ENCODE measurements at regions not wholly inside any gene's neighbourhood (a gene's known extent, or its start where the extent isn't known, plus 50 kb on each side); places are given as distances from the start of the nearest gene placed in this dataset.
"Not testable (repeated sequence)": the region's sequence is repeated elsewhere in the genome, so short reads cannot be mapped to it uniquely, and the experiment has no call there.

- H3K4me3 Mint-ChIP-seq; H3K9me3 Mint-ChIP-seq; CTCF ChIA-PET; POLR2A ChIA-PET; H3K36me3 Mint-ChIP-seq; intact Hi-C loops (cut with micrococcal nuclease); H3K4me1 Mint-ChIP-seq (ENCODE audit: low read depth); H3K27me3 Mint-ChIP-seq; H3K27ac Mint-ChIP-seq; DNase-seq: not testable (repeated sequence)
These were observed 165.8 kb upstream of the COPS8 start for GRCh38 chr2:236919801-236920379.

- CTCF ChIA-PET: no interaction called here
- Mint-ChIP-seq H3K27me3 (peaks cover 8% of the 10 kb centered on the region), H3K4me3 (no peak overlapping the region)
These were observed 163.6 kb upstream of the COPS8 start for GRCh38 chr2:236922061-236922460.

GRCh38 chr2:236928380-236929037 is 157.2 kb upstream of the COPS8 start:
- CTCF ChIA-PET: no interaction called here
- no peaks in the 10 kb centered on the region for H3K36me3 Mint-ChIP-seq
- peaks cover 9% of the 10 kb centered on the region for H3K27me3 Mint-ChIP-seq
- H3K27ac Mint-ChIP-seq: no peak overlapping the region
- POLR2A ChIA-PET: no interaction called here
- DNase-seq: no peak
- H3K4me1 Mint-ChIP-seq (ENCODE audit: low read depth): no peaks in the 10 kb centered on the region
- no peak overlapping the region for H3K4me3 Mint-ChIP-seq
- no peaks in the 10 kb centered on the region for H3K9me3 Mint-ChIP-seq
- intact Hi-C loops (cut with micrococcal nuclease): no loop called here

More at GRCh38 chr2:236922061-236922460, 163.6 kb upstream of the COPS8 start:
- POLR2A ChIA-PET: no interaction called here
- DNase-seq: no peak
- no peak overlapping the region for H3K27ac Mint-ChIP-seq
- no peaks in the 10 kb centered on the region for H3K36me3 Mint-ChIP-seq
- H3K4me1 Mint-ChIP-seq (ENCODE audit: low read depth): no peaks in the 10 kb centered on the region
- intact Hi-C loops (cut with micrococcal nuclease): no loop called here
- no peaks in the 10 kb centered on the region for H3K9me3 Mint-ChIP-seq

GRCh38 chr2:236932831-236933361 is 152.8 kb upstream of the COPS8 start:
- H3K27ac Mint-ChIP-seq: no peak overlapping the region
- no peak for DNase-seq
- H3K4me3 Mint-ChIP-seq: no peak overlapping the region
- H3K27me3 Mint-ChIP-seq: peaks cover 8% of the 10 kb centered on the region
- no peaks in the 10 kb centered on the region for H3K9me3 Mint-ChIP-seq
- H3K4me1 Mint-ChIP-seq (ENCODE audit: low read depth): no peaks in the 10 kb centered on the region
- H3K36me3 Mint-ChIP-seq: no peaks in the 10 kb centered on the region
- CTCF ChIA-PET: no interaction called here
- intact Hi-C loops (cut with micrococcal nuclease): no loop called here
- POLR2A ChIA-PET: no interaction called here

- intact Hi-C loops (cut with micrococcal nuclease): no loop called here
- CTCF ChIA-PET: no interaction called here
- peaks cover 3% of the 10 kb centered on the region for H3K27me3 Mint-ChIP-seq
- no peak overlapping the region for H3K4me3 Mint-ChIP-seq
- no peaks in the 10 kb centered on the region for H3K36me3 Mint-ChIP-seq
- POLR2A ChIA-PET: no interaction called here
- H3K27ac Mint-ChIP-seq: no peak overlapping the region
- no peaks in the 10 kb centered on the region for H3K4me1 Mint-ChIP-seq (ENCODE audit: low read depth)
- no peaks in the 10 kb centered on the region for H3K9me3 Mint-ChIP-seq
- DNase-seq: no peak
These were observed 151.5 kb upstream of the COPS8 start for GRCh38 chr2:236934166-236934565.

- CTCF ChIA-PET: no interaction called here
- Mint-ChIP-seq H3K9me3 (no peaks in the 10 kb centered on the region), H3K27me3 (peaks cover 3% of the 10 kb centered on the region), H3K4me1 (ENCODE audit: low read depth) (no peaks in the 10 kb centered on the region), H3K36me3 (no peaks in the 10 kb centered on the region), H3K27ac (no peak overlapping the region), H3K4me3 (no peak overlapping the region)
- intact Hi-C loops (cut with micrococcal nuclease): no loop called here
- POLR2A ChIA-PET: no interaction called here
- DNase-seq: no peak
These were observed 151.0 kb upstream of the COPS8 start for GRCh38 chr2:236934656-236935055.

- no peak overlapping the region for H3K4me3 Mint-ChIP-seq
- no peaks in the 10 kb centered on the region for H3K4me1 Mint-ChIP-seq (ENCODE audit: low read depth)
- H3K27me3 Mint-ChIP-seq: peaks cover 3% of the 10 kb centered on the region
- ChIA-PET POLR2A (no interaction called here), CTCF (no interaction called here)
- no peak overlapping the region for H3K27ac Mint-ChIP-seq
- H3K36me3 Mint-ChIP-seq: no peaks in the 10 kb centered on the region
- no peaks in the 10 kb centered on the region for H3K9me3 Mint-ChIP-seq
- DNase-seq: no peak
- intact Hi-C loops (cut with micrococcal nuclease): no loop called here
These were observed 150.6 kb upstream of the COPS8 start for GRCh38 chr2:236935083-236935482.

GRCh38 chr2:236935631-236936445 is 149.9 kb upstream of the COPS8 start:
- DNase-seq: no peak
- CTCF ChIA-PET: no interaction called here
- Mint-ChIP-seq H3K4me1 (ENCODE audit: low read depth) (no peaks in the 10 kb centered on the region), H3K27me3 (peaks cover 3% of the 10 kb centered on the region), H3K36me3 (no peaks in the 10 kb centered on the region), H3K4me3 (no peak overlapping the region), H3K27ac (no peak overlapping the region), H3K9me3 (no peaks in the 10 kb centered on the region)
- intact Hi-C loops (cut with micrococcal nuclease): no loop called here
- POLR2A ChIA-PET: no interaction called here

GRCh38 chr2:236936446-236936940 is 149.2 kb upstream of the COPS8 start:
- Mint-ChIP-seq H3K4me3 (no peak overlapping the region), H3K27ac (no peak overlapping the region), H3K27me3 (peaks cover 4% of the 10 kb centered on the region), H3K9me3 (no peaks in the 10 kb centered on the region), H3K36me3 (no peaks in the 10 kb centered on the region), H3K4me1 (ENCODE audit: low read depth) (no peaks in the 10 kb centered on the region)
- intact Hi-C loops (cut with micrococcal nuclease): no loop called here
- DNase-seq: no peak
- CTCF ChIA-PET: no interaction called here
- POLR2A ChIA-PET: no interaction called here

- Mint-ChIP-seq H3K4me1 (ENCODE audit: low read depth) (peaks cover 5% of the 10 kb centered on the region), H3K27me3 (peaks cover 2% of the 10 kb centered on the region), H3K36me3 (no peaks in the 10 kb centered on the region), H3K27ac (no peak overlapping the region), H3K9me3 (no peaks in the 10 kb centered on the region), H3K4me3 (no peak overlapping the region)
- CTCF ChIA-PET: no interaction called here
- intact Hi-C loops (cut with micrococcal nuclease): no loop called here
- POLR2A ChIA-PET: no interaction called here
- DNase-seq: no peak
These were observed 147.6 kb upstream of the COPS8 start for GRCh38 chr2:236938126-236938525.

GRCh38 chr2:236939271-236939670 is 146.4 kb upstream of the COPS8 start:
- POLR2A ChIA-PET: no interaction called here
- Mint-ChIP-seq H3K4me1 (ENCODE audit: low read depth) (peaks cover 6% of the 10 kb centered on the region), H3K27ac (no peak overlapping the region), H3K27me3 (peaks cover 2% of the 10 kb centered on the region), H3K36me3 (no peaks in the 10 kb centered on the region), H3K9me3 (no peaks in the 10 kb centered on the region), H3K4me3 (no peak overlapping the region)
- DNase-seq: no peak
- CTCF ChIA-PET: no interaction called here
- intact Hi-C loops (cut with micrococcal nuclease): no loop called here

GRCh38 chr2:236939721-236940231 is 145.9 kb upstream of the COPS8 start:
- intact Hi-C loops (cut with micrococcal nuclease): no loop called here
- CTCF ChIA-PET: no interaction called here
- Mint-ChIP-seq H3K4me3 (no peak overlapping the region), H3K27ac (no peak overlapping the region), H3K9me3 (no peaks in the 10 kb centered on the region), H3K36me3 (no peaks in the 10 kb centered on the region), H3K4me1 (ENCODE audit: low read depth) (peaks cover 6% of the 10 kb centered on the region), H3K27me3 (peaks cover 2% of the 10 kb centered on the region)
- POLR2A ChIA-PET: no interaction called here
- no peak for DNase-seq
